HUES64 (cell line): ENCODE measurements at regions not wholly inside any gene's neighbourhood (a gene's known extent, or its start where the extent isn't known, plus 50 kb on each side); places are given as distances from the start of the nearest gene placed in this dataset.

ENCODE experiments used
- H3K27ac ChIP-seq: 2 replicates; pipeline ENCODE4 v1.7.0; 2013; ENCODE audit warnings: low read depth, low read length, inconsistent platforms
- H3K27me3 ChIP-seq: 2 replicates; pipeline ENCODE4 v1.6.1; 2013; ENCODE audit warnings: mild to moderate bottlenecking, low read length; ENCODE audit not compliant: insufficient read depth
- H3K36me3 ChIP-seq: 2 replicates; pipeline ENCODE4 v1.6.1; 2013; ENCODE audit warnings: mild to moderate bottlenecking, low read length; ENCODE audit not compliant: insufficient read depth
- H3K4me1 ChIP-seq: 2 replicates; pipeline ENCODE4 v1.6.1; 2013; ENCODE audit warnings: mild to moderate bottlenecking, low read length, moderate library complexity; ENCODE audit not compliant: insufficient read depth
- H3K4me3 ChIP-seq: 2 replicates; pipeline ENCODE4 v1.5.1; 2013; ENCODE audit warnings: mild to moderate bottlenecking, low read length, moderate library complexity
- H3K9ac ChIP-seq: 2 replicates; pipeline ENCODE4 v1.6.1; 2013; ENCODE audit warnings: mild to moderate bottlenecking, low read depth, low read length
- H3K9me3 ChIP-seq: 2 replicates; pipeline ENCODE4 v1.6.1; 2013; ENCODE audit warnings: low read depth, low read length; ENCODE audit not compliant: insufficient read depth
- WGBS: fragments of 150-250, 120-280 bp; methylation state at CpG from one replicate; pipeline ENCODE4 v1.1.7; 2013; ENCODE audit warnings: missing lambda C conversion rate; 5-methylcytosine and 5-hydroxymethylcytosine counted together

- Histone ChIP-seq H3K27ac (no peak overlapping the region), H3K9ac (no peak overlapping the region), H3K9me3 (no peaks in the 10 kb centered on the region), H3K4me3 (no peak overlapping the region), H3K36me3 (no peaks in the 10 kb centered on the region), H3K27me3 (no peaks in the 10 kb centered on the region), H3K4me1 (peaks cover 6% of the 10 kb centered on the region; the same call in 1 of the 2 replicates)
- 38% methylated on average over 2 of the region's 2 CpGs for WGBS
Measured at GRCh38 chr15:46312133-46312740, 677.4 kb downstream of the SQOR start.

GRCh38 chr15:46315434-46315833 lies 680.6 kb downstream of the SQOR start:
- H3K27ac ChIP-seq = no peak overlapping the region
- H3K27me3 ChIP-seq = no peaks in the 10 kb centered on the region
- H3K36me3 ChIP-seq = no peaks in the 10 kb centered on the region
- no peaks in the 10 kb centered on the region for H3K9me3 ChIP-seq
- WGBS = 86% methylated on average over 3 of the region's 3 CpGs
- H3K4me3 ChIP-seq = no peak overlapping the region
- H3K9ac ChIP-seq = no peak overlapping the region
- peaks cover 7% of the 10 kb centered on the region; the same call in 1 of the 2 replicates for H3K4me1 ChIP-seq

DNA sequence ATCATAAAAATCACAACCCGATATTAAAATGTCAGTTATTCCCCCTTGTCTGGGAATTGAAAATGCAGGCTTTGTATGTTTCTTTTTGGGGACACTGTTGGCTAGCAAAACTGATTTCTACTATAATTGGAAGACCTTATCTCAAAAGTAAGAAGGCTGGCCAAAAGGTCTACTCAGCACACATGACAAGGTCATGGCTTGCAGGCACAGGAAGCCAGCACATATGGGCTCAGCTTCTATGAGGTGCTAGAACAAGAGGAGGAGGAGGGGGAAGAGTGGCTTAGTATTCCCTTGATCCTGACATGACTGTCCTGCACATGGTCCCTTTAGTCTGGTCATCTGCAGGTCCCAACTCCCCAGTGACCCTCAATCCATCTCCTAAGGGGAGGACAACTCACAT lies 681.2 kb downstream of the SQOR start:
- Histone ChIP-seq H3K27ac (no peak overlapping the region), H3K4me3 (no peak overlapping the region), H3K36me3 (no peaks in the 10 kb centered on the region), H3K9me3 (no peaks in the 10 kb centered on the region), H3K27me3 (no peaks in the 10 kb centered on the region), H3K9ac (no peak overlapping the region), H3K4me1 (peaks cover 7% of the 10 kb centered on the region; the same call in 1 of the 2 replicates)
- no CpG with 5 or more reads among the region's 1 CpG for WGBS

GRCh38 chr15:46317029-46317428 lies 682.2 kb downstream of the SQOR start:
- H3K36me3 ChIP-seq = no peaks in the 10 kb centered on the region
- no peak overlapping the region for H3K9ac ChIP-seq
- no peak overlapping the region for H3K27ac ChIP-seq
- no peaks in the 10 kb centered on the region for H3K27me3 ChIP-seq
- no peaks in the 10 kb centered on the region for H3K9me3 ChIP-seq
- WGBS = 90% methylated on average over 2 of the region's 2 CpGs
- no peak overlapping the region for H3K4me3 ChIP-seq
- peaks cover 12% of the 10 kb centered on the region; the same call in 1 of the 2 replicates for H3K4me1 ChIP-seq

GRCh38 chr15:46322753-46323152 lies 687.9 kb downstream of the SQOR start:
- H3K9ac ChIP-seq = no peak overlapping the region
- H3K9me3 ChIP-seq = no peaks in the 10 kb centered on the region
- H3K27ac ChIP-seq = no peak overlapping the region
- 0 out of 2 replicates have a peak, but pooled peaks cover 11% of the 10 kb centered on the region for H3K4me1 ChIP-seq
- 92% methylated on average over 3 of the region's 3 CpGs for WGBS
- no peaks in the 10 kb centered on the region for H3K27me3 ChIP-seq
- H3K4me3 ChIP-seq = no peak overlapping the region
- H3K36me3 ChIP-seq = no peaks in the 10 kb centered on the region

- H3K9me3 ChIP-seq = no peaks in the 10 kb centered on the region
- H3K4me1 ChIP-seq = 0 out of 2 replicates have a peak, but pooled peaks cover 11% of the 10 kb centered on the region
- H3K27me3 ChIP-seq = no peaks in the 10 kb centered on the region
- H3K9ac ChIP-seq = no peak overlapping the region
- H3K27ac ChIP-seq = no peak overlapping the region
- no peak overlapping the region for H3K4me3 ChIP-seq
- H3K36me3 ChIP-seq = no peaks in the 10 kb centered on the region
Measured at GRCh38 chr15:46326173-46326572, 691.3 kb downstream of the SQOR start.

- H3K4me3 ChIP-seq = no peak overlapping the region
- no peaks in the 10 kb centered on the region for H3K27me3 ChIP-seq
- no peaks in the 10 kb centered on the region for H3K9me3 ChIP-seq
- H3K4me1 ChIP-seq = no peaks in the 10 kb centered on the region
- H3K27ac ChIP-seq = no peak overlapping the region
- 97% methylated on average over 1 of the region's 1 CpG for WGBS
- no peak overlapping the region for H3K9ac ChIP-seq
- no peaks in the 10 kb centered on the region for H3K36me3 ChIP-seq
Measured at GRCh38 chr15:46328821-46329220, 694.0 kb downstream of the SQOR start.

- no peaks in the 10 kb centered on the region for H3K27me3 ChIP-seq
- H3K9me3 ChIP-seq = no peaks in the 10 kb centered on the region
- H3K4me3 ChIP-seq = no peak overlapping the region
- no peaks in the 10 kb centered on the region for H3K4me1 ChIP-seq
- no peak overlapping the region for H3K9ac ChIP-seq
- 84% methylated on average over 1 of the region's 1 CpG for WGBS
- H3K27ac ChIP-seq = no peak overlapping the region
- no peaks in the 10 kb centered on the region for H3K36me3 ChIP-seq
Measured at GRCh38 chr15:46329876-46330275, 695.0 kb downstream of the SQOR start.

DNA sequence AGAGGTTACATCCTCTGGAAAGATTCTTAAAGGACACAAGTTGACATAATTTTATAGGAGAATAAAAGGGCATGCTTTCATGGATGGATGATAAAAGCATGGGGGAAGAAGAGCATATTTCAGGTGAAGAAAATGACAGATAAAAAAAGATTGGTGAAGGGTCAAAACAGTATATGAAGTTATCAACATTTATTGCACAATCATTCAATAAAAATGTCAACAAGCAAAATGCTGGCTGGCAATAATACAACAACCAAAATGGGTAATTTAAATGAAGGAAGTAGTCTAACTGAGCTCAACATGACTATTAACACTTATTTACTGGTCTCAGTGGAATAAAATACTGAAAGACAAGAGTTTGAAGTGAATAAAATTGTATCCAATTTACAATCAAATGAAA lies 696.7 kb downstream of the SQOR start:
- H3K27ac ChIP-seq = no peak overlapping the region
- no peaks in the 10 kb centered on the region for H3K4me1 ChIP-seq
- H3K36me3 ChIP-seq = no peaks in the 10 kb centered on the region
- no peaks in the 10 kb centered on the region for H3K9me3 ChIP-seq
- no peak overlapping the region for H3K4me3 ChIP-seq
- no peaks in the 10 kb centered on the region for H3K27me3 ChIP-seq
- H3K9ac ChIP-seq = no peak overlapping the region

DNA sequence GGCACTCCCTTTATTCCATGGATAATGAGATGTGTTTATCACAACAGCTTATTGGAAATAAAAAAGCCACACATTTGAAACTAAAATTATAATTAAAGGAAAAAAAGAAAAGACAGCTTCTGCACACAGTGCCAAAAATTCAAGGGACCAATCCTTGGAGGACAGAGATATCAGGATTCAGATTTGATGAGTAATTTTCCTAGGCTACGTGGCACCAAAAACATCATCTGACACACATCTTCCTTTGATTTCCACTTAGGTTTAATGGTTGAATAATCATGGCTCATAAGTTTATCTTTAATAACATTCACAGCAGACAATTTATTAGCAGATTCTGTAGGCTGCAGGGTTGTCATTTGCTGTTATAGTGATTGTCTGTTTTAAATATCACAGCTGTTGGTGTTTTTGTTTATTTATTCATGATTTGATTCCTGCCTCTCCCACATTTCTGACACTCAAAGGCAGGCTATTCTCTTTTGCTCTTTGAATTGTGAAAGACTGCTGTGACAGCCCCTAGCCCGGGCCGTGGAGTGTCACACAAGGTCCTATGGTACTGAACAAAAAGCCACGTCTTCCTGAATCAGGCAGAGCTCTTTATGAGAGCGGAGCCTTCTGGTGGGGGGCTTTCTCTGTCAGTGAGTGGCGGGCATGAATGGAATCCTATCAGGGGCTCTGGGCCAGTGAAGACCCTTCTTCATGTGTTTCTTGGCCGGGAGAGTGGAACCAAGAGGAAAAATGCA lies 708.5 kb downstream of the SQOR start:
- Histone ChIP-seq H3K27me3 (no peaks in the 10 kb centered on the region), H3K9ac (no peak overlapping the region), H3K36me3 (no peaks in the 10 kb centered on the region), H3K4me3 (no peak overlapping the region), H3K27ac (no peak overlapping the region), H3K4me1 (peaks cover 16% of the 10 kb centered on the region), H3K9me3 (no peaks in the 10 kb centered on the region)
- 84% methylated on average over 7 of the region's 7 CpGs for WGBS

DNA sequence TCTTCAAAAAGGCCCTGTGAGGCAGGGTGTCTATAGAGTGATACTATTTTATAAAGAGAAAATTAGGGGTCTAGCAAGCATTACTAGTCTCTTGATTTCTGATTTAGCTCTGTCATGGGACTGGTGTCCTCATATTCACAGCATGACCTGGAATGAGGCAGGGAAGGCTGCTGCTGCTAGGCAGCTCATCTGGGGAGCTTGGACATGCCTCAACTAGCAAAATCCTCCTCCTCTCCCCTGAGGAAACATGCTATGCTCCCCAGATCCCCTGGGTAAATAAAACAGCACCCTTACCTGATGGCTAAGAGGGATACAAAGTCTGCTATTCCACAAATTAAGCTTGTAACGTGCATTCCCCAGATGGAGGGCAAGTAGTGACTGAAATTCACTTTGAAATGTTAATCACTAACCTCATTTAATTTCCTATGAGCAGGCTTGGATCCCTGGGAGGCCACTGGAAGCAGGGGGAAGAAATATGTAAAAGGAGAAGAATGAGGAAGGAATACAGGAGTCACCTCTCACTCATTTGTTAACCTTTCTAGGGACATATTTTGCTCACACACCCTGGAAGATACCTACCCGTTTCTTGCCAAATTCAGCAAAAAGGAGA lies 709.4 kb downstream of the SQOR start:
- no peaks in the 10 kb centered on the region for H3K9me3 ChIP-seq
- no peak overlapping the region for H3K4me3 ChIP-seq
- H3K4me1 ChIP-seq = peaks cover 16% of the 10 kb centered on the region
- H3K27ac ChIP-seq = peak overlapping the region; percentile 31; the same call in 1 of the 2 replicates
- no peaks in the 10 kb centered on the region for H3K36me3 ChIP-seq
- WGBS = 50% methylated on average over 2 of the region's 2 CpGs
- H3K9ac ChIP-seq = no peak overlapping the region
- no peaks in the 10 kb centered on the region for H3K27me3 ChIP-seq
